ENCODE measurements at regions not wholly inside any gene's neighbourhood (a gene's known extent, or its start where the extent isn't known, plus 50 kb on each side); places are given as distances from the start of the nearest gene placed in this dataset.

DNA sequence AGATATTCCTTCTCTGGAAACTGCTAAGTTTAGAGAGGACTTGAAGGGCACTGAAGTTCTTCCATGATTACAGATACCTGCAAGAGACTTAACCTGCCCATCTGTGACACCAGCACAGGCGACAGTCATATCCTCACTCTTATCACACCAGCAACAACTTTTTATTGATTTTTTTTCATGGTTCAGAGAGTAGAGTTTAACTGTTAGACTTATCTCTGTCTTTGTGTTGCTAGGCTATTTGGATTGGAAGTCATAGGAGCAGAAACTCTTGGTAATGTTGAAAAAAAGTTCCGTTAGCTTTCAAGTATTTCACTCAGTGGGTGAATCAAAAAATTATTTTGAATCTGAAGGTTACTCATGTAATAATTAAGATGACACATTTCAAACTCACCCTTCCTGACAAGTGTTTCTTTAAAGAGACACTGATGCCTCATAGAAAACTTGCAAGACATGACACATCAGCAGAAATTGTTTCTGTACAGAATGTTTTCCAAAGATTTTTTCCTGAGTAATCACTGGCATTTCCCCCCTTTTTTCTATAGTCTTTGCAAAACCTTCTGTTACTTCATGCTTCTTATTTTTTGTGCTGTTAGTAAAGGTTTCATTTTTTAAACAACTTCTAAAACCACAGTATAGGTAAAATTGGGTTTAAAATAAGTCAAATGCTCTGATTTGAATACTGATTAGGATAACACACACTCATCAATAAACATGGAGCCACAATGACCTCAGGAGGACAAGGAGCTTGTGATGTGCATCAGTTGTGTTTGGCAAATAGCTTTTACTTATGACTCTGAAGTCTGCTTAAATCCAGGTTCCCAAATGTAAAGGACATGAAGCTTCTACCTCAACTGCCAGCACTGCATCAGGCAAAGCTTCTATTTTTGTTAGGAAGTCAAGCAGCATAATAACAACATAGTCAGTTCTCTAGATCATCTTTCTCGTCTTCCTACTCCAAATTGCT lies 252.9 kb upstream of the MAN1A1 start:
- TF ChIP-seq, protein P1, sequence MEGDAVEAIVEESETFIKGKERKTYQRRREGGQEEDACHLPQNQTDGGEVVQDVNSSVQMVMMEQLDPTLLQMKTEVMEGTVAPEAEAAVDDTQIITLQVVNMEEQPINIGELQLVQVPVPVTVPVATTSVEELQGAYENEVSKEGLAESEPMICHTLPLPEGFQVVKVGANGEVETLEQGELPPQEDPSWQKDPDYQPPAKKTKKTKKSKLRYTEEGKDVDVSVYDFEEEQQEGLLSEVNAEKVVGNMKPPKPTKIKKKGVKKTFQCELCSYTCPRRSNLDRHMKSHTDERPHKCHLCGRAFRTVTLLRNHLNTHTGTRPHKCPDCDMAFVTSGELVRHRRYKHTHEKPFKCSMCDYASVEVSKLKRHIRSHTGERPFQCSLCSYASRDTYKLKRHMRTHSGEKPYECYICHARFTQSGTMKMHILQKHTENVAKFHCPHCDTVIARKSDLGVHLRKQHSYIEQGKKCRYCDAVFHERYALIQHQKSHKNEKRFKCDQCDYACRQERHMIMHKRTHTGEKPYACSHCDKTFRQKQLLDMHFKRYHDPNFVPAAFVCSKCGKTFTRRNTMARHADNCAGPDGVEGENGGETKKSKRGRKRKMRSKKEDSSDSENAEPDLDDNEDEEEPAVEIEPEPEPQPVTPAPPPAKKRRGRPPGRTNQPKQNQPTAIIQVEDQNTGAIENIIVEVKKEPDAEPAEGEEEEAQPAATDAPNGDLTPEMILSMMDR (IDR thresholded peaks at IDR 0.05): no peak
- TF ChIP-seq POLR2A (IDR thresholded peaks at IDR 0.05): no peak
- Histone ChIP-seq H3K9me3 (no peaks in the 10 kb centered on the region), H3K27me3 (no peaks in the 10 kb centered on the region), H3K27ac (peak overlapping the region in 1 of 4 donors; percentile 12), H3K4me3 (no peak overlapping the region), H3K4me1 (no peaks in the 10 kb centered on the region), H3K36me3 (no peaks in the 10 kb centered on the region)
- WGBS, 2 donors (ENCODE audit: low coverage in 1 of 2): 39 to 47% methylated on average over 3 of the region's 3 CpGs
- ATAC-seq: no peak

DNA sequence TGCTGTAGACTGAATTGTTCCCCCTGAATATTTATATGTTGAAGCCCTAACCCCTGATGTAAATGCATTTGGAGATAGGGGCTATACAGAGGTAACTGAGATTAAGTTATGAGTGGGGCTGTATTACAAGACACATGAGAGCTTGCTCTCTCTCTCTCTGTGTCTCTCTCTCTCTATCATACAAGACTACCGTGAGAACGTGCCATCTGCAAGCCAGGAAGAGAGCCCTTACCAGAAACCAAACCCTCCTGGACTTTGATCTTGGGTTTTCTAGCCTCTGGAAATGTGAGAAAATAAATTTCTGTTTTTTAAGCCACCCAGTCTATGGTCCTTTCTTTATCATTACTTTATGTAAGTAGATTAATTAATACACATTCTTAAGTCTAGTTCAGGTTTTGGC lies 249.3 kb upstream of the MAN1A1 start:
- H3K27me3 ChIP-seq: no peaks in the 10 kb centered on the region
- H3K9me3 ChIP-seq: no peaks in the 10 kb centered on the region
- no peak for ATAC-seq
- H3K4me3 ChIP-seq: no peak overlapping the region
- H3K4me1 ChIP-seq: no peaks in the 10 kb centered on the region
- TF ChIP-seq EP300 (IDR thresholded peaks at IDR 0.05) (no peak), POLR2A (IDR thresholded peaks at IDR 0.05) (no peak), POLR2AphosphoS5 (IDR thresholded peaks at IDR 0.05) (no peak)
- TF ChIP-seq, protein P1 (IDR thresholded peaks at IDR 0.05): no peak
- WGBS, 2 donors (ENCODE audit: low coverage in 1 of 2): 94 to 100% methylated on average over 2 of the region's 2 CpGs
- H3K36me3 ChIP-seq: no peaks in the 10 kb centered on the region
- no peak overlapping the region for H3K27ac ChIP-seq

- Histone ChIP-seq H3K9me3 (no peaks in the 10 kb centered on the region), H3K4me3 (no peak overlapping the region), H3K27me3 (no peaks in the 10 kb centered on the region), H3K4me1 (no peaks in the 10 kb centered on the region), H3K36me3 (no peaks in the 10 kb centered on the region), H3K27ac (no peak overlapping the region)
- no peak for ATAC-seq
- TF ChIP-seq EP300 (IDR thresholded peaks at IDR 0.05) (no peak), POLR2A (IDR thresholded peaks at IDR 0.05) (no peak), POLR2AphosphoS5 (IDR thresholded peaks at IDR 0.05) (no peak)
- TF ChIP-seq, protein P1 (IDR thresholded peaks at IDR 0.05): no peak
Measured at GRCh38 chr6:119594907-119595306, 245.3 kb upstream of the MAN1A1 start.

- Histone ChIP-seq H3K9me3 (no peaks in the 10 kb centered on the region), H3K27me3 (no peaks in the 10 kb centered on the region), H3K36me3 (no peaks in the 10 kb centered on the region), H3K4me1 (no peaks in the 10 kb centered on the region), H3K27ac (no peak overlapping the region), H3K4me3 (no peak overlapping the region)
- 84 to 95% methylated on average over 2 of the region's 2 CpGs for whole genome bisulfite sequencing, 2 donors (ENCODE audit: low coverage in 1 of 2)
- no peak for ATAC-seq
- TF ChIP-seq EP300 (IDR thresholded peaks at IDR 0.05): no peak
- TF ChIP-seq, protein P1 (IDR thresholded peaks at IDR 0.05): no peak
Measured at GRCh38 chr6:119591235-119591634, 241.7 kb upstream of the MAN1A1 start.

DNA sequence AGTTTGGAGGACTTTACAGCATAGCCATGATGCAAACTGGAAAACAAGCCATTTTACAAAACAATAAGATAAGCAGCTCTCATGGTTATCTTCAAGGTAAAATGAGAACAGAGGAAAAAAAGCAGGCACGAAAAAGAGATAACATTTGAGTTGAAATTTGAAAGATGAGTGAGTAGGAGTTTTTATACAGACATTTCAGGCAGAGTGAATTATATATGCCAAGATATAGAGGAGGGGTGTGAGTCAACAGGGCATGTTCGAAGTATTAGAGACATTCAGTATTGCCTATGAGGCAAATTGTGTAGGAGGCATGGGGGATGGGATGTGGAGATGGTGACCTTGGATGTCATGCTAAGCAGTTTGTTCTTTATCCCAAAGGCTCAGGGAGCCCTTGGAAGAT lies 240.5 kb upstream of the MAN1A1 start:
- Histone ChIP-seq H3K36me3 (no peaks in the 10 kb centered on the region), H3K27ac (no peak overlapping the region), H3K4me1 (no peaks in the 10 kb centered on the region), H3K9me3 (no peaks in the 10 kb centered on the region), H3K27me3 (no peaks in the 10 kb centered on the region), H3K4me3 (no peak overlapping the region)
- no peak for TF ChIP-seq EP300 (IDR thresholded peaks at IDR 0.05)
- TF ChIP-seq, protein P1 (IDR thresholded peaks at IDR 0.05): no peak
- TF ChIP-seq POLR2AphosphoS5 (IDR thresholded peaks at IDR 0.05): no peak
- TF ChIP-seq POLR2A (IDR thresholded peaks at IDR 0.05): no peak
- no peak for ATAC-seq
- WGBS, 2 donors (ENCODE audit: low coverage in 1 of 2): 69 to 100% methylated on average over 2 of the region's 2 CpGs

Measured in gastroesophageal sphincter (tissue), 4 donors.